HG02943 (cell line): ENCODE measurements at regions not wholly inside any gene's neighbourhood (a gene's known extent, or its start where the extent isn't known, plus 50 kb on each side); places are given as distances from the start of the nearest gene placed in this dataset.

Experiments
- ATAC-seq: cut with Tn5 transposase; IDR thresholded peaks from one replicate; pipeline ENCODE4 v1.9.1; 2021; ENCODE audit warnings: mild to moderate bottlenecking, low read depth, moderate library complexity; ENCODE audit not compliant: unreplicated experiment

- no peak for ATAC-seq
Observed at GRCh38 chr6:146902846-146903245, 301.4 kb upstream of the STXBP5 start.

GRCh38 chr6:146903451-146903850 is 300.8 kb upstream of the STXBP5 start:
- no peak for ATAC-seq

- ATAC-seq, result no peak
Observed at GRCh38 chr6:146904596-146904995, 299.6 kb upstream of the STXBP5 start.

GRCh38 chr6:146905181-146905704 is 299.0 kb upstream of the STXBP5 start:
- no peak for ATAC-seq

- no peak for ATAC-seq
Observed at GRCh38 chr6:146908786-146909185, 295.4 kb upstream of the STXBP5 start.

GRCh38 chr6:146909376-146909775 is 294.8 kb upstream of the STXBP5 start:
- no peak for ATAC-seq

GRCh38 chr6:146909886-146910285 is 294.3 kb upstream of the STXBP5 start:
- ATAC-seq, result no peak

GRCh38 chr6:146910611-146911010 is 293.6 kb upstream of the STXBP5 start:
- no peak for ATAC-seq

- ATAC-seq, result no peak
Observed at GRCh38 chr6:146911635-146912215, 292.5 kb upstream of the STXBP5 start.

GRCh38 chr6:146912730-146913685 is 291.2 kb upstream of the STXBP5 start:
- ATAC-seq, result no peak

- no peak for ATAC-seq
Observed at GRCh38 chr6:146913842-146914488, 290.3 kb upstream of the STXBP5 start.

- ATAC-seq, result no peak
Observed at GRCh38 chr6:146914489-146915483, 289.4 kb upstream of the STXBP5 start.

- no peak for ATAC-seq
Observed at GRCh38 chr6:146915671-146916127, 288.5 kb upstream of the STXBP5 start.

- no peak for ATAC-seq
Observed at GRCh38 chr6:146916435-146917025, 287.7 kb upstream of the STXBP5 start.

GRCh38 chr6:146917182-146917581 is 287.0 kb upstream of the STXBP5 start:
- no peak for ATAC-seq

- no peak for ATAC-seq
Observed at GRCh38 chr6:146917979-146918378, 286.2 kb upstream of the STXBP5 start.

GRCh38 chr6:146919017-146919416 is 285.2 kb upstream of the STXBP5 start:
- ATAC-seq, result no peak

- ATAC-seq, result no peak
Observed at GRCh38 chr6:146923205-146923833, 280.9 kb upstream of the STXBP5 start.

- ATAC-seq, result no peak
Observed at GRCh38 chr6:146925846-146926245, 278.4 kb upstream of the STXBP5 start.
